ENCODE measurements at regions not wholly inside any gene's neighbourhood (a gene's known extent, or its start where the extent isn't known, plus 50 kb on each side); places are given as distances from the start of the nearest gene placed in this dataset.
"Not testable (repeated sequence)": the region's sequence is repeated elsewhere in the genome, so short reads cannot be mapped to it uniquely, and the experiment has no call there.

DNA sequence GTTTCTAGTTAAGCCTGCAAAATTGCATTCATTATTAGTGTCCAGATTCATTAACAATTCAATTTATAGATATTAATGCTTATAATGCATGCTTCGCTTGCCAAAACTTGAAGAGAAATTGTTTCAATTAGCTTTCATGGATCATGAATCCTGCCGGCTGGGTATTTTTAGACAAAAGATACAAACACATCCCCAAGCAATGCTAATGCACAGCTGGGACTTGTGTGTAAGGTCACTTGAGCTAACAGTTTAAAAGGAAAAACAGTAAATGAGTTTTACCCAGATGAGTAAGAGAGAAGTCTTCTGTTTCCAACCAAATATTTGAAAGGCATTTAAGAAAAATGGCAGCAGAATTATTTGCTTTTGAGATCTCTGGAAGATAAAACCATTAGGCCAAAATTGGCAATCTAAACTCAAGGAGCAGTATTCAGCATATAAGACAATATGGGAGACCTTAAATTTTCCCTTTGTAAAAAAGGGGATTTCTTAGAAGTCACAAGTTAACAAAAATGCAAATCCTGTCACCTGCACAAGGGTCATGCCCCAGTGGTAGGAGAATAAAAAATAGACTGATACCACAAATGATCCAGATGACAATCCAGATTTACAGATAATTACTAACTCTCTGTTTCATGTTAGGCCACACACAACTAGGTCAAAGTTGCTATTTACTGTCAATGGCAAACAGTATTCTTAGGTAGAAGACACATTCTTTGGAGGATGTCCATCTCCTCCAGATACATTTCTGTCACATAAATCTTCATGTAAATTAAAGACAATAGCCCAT is 418.4 kb upstream of the PMFBP1 start:
- DNase-seq = no peak

GRCh38 chr16:72588551-72588950 is 416.6 kb upstream of the PMFBP1 start:
- DNase-seq = no peak

DNA sequence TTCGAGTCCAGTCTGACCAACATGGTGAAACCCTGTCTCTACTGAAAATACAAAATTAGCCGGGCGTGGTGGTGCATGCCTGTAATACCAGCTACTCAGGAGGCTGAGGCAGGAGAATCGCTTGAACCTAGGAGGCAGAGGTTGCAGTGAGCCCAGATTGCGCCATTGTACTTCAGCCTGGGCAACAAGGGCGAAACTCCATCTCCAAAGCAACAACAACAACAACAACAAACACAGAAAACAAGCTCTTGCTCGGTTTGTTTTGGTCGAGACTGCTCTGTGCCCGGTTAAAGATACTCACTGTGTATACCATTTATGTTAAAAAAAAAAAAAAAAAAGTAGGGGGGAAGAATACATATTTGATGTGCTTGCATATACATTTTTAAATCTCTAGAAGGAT is 406.1 kb upstream of the PMFBP1 start:
- not testable (repeated sequence) for DNase-seq

DNA sequence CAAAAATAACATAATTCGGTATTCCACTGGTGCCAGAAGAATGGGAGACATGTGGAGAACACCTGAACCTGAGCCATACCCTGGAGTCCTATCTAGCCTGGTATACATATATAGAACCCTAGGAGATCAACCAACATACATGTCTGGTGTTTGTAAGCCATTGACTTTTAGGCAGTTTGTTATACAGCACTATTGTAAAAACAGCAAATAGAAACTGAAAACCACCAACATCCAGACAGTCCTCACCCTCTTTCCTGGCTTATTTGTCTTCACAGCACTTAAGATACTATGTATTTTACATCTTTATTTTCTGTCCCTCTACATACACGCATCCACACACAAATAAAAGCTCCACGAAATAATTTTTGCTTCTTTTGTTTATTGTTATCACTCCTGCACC is 404.2 kb upstream of the PMFBP1 start:
- no peak for DNase-seq

DNA sequence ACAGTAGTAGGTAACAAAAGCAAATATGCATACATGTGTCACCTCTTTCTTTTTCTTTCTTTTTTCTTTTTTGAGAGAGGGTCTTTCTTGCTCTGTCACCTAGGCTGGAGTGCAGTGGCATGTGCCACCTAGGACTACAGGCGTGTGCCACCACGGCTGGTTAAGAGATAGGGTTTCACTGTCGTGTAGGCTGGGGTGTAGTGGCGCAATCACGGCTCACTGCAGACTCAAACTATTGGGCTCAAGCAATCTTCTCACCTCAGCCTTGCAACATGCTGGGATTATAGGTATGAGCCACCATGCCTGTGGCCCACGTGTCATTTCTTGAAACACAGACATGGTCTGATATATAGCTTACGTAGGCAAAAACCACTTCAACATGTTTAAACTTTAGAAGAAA is 397.7 kb upstream of the PMFBP1 start:
- no peak for DNase-seq

DNA sequence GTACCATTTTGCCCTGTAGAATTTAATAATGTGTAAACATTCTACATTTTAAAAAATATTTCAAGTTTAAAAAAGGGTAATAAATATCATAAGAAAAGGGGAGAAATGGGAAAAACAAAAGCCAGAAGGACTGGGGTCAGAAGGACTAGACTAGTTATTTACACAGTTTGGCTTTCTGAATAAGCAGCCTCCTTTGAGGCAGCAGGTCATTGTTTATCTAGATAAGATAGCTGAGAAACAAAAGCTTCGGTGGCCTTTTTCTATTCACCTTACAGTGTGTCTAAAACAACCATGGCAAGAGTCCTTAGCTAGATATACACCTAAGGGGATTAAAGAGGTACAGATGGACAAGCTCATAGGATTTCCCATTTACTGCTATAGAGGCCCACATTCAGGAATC is 396.5 kb upstream of the PMFBP1 start:
- no peak for DNase-seq

DNA sequence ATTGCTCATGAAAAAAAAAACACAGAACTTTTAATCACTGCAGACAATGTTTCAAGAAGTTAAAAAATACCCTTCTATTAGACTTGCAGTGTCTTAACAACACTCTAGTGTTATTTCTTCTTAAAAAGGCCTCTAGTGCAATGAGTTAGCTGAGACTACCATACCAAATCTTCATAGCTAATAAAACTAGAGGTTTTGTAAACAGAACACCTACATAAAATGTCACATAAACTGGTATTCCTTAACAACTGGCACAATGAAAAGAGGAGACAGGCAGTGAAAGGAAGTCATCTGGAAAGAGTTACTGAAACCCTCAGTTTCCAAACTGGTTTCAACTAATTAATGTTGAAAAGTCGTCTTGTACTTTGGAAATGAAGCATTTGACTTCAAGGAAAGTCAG is 394.2 kb upstream of the PMFBP1 start:
- no peak for DNase-seq

DNA sequence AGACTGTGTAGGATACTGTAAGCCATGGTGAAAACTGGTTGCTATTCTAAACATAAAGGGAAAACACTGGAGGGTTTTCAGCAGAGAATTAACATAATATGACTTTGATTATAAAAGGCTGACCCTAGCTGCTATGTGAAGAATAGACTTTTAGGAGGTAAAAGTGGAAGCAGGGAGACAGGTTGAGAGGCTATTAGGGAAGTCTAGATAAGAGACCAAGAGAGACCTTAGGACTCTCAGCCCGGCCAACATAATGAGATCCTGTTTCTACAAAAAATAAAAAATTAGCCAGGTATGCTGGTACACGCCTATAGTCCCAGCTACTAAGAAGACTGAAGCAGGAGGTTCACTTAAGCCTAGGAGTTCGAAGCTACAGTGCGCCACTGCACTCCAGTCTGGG is 393.2 kb upstream of the PMFBP1 start:
- no peak for DNase-seq

GRCh38 chr16:72560617-72561016 is 388.7 kb upstream of the PMFBP1 start:
- DNase-seq = no peak

DNA sequence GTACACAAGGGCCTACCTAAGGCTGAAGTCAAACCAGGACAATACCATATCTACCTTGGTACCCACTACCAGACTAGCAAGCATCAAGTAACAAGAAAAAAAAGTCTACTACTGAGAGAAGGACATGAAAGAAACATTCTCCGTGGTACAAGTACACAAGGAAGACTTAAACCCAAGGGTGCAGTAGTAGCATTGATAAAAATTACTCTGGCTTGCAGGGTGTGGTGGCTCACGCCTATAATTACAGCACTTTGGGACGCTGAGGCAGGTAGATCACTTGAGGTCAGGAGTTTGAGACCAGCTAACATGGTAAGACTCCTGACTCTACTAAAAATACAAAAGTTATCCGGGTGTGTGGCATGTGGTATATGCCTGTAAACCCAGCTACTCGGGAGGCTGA is 386.5 kb upstream of the PMFBP1 start:
- DNase-seq = no peak

DNA sequence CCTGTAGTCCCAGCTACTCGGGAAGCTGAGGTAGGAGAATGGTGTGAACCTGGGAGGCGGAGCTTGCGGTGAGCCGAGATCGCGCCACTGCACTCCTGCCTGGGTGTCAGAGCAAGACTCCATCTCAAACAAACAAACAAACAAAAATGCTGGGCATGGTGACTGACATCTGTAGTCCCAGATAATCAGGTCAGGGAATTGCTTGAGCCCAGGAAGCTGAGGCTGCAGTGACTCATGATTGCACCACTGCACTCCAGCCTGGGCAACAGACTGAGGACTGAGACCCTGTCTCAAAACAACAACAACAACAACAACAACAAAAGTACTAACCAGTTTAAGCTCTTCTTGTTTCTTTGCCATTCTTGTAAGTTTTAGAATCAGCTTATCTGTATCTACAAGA is 383.0 kb upstream of the PMFBP1 start:
- DNase-seq = no peak

DNA sequence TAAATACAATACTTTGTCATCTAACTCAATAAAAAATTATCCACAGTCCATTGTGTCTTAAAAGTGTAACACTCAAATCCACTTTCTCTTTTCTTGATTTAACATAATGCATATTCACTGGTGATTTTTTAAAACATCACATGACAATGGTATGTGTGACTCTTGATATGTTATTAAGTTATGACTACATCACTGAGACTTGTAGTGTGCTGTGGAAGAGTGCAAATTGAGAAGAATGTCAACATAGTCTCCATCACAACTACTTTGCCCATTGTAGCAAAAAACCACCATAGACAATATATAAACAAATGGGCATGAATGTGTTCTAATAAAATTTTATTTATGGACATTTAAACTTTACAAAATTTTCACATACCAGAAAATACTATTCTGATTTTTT is 380.7 kb upstream of the PMFBP1 start:
- DNase-seq = no peak

GRCh38 chr16:72551649-72552048 is 379.7 kb upstream of the PMFBP1 start:
- DNase-seq = no peak

- no peak for DNase-seq
These were observed 377.9 kb upstream of the PMFBP1 start for GRCh38 chr16:72549878-72550277.

DNA sequence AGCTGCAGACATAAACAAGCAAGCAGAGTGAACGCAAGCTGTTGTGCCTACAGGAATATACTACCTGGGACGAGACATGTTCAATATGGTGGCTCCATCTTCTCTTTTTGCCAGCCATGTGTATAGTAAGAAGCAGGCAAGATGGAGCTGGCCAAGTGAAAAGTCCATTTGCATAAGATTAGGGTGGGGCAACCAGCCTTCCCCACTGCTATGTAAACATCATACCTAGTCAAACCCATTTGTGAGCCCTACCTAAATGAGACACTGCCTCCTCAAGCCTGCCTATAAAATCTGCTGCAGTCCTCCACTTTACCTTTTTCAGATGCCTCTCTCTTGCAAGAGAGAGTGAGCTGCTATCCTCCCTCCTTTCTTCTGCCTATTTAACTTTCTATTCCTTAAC is 370.1 kb upstream of the PMFBP1 start:
- DNase-seq = no peak

GRCh38 chr16:72537664-72538063 is 365.7 kb upstream of the PMFBP1 start:
- no peak for DNase-seq

DNA sequence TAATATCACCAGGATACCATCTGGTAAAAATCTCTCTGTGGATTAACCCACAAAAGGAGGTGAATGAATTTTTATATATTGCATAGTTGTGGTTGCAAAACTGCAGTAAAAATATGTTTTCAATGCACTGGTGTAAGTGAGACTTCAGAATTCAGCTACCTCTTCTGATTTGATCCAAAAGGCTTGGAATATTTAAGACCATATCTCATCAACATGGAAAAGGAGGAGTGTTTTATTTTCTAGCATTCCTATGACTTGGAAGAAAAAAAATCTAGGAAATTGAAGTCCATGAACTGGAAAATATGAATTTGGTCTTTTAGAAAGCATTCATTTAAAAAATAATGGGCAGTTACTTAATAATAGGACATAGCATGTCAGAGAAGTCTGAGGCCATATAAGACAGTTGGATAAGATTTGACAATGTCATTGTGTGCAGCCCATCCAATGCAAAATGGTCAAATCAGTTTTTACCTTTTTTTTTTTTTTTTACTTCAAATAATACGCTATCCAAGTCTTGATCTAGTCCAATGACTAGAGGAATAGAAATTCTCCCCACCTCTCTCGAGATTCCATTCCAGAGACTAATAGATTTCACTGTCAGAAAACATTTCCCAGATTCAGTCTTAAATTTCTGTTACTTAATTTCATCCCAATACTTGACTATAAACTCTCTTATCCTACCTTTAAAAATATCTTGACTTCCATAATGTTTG is 364.9 kb upstream of the PMFBP1 start:
- no peak for DNase-seq

DNA sequence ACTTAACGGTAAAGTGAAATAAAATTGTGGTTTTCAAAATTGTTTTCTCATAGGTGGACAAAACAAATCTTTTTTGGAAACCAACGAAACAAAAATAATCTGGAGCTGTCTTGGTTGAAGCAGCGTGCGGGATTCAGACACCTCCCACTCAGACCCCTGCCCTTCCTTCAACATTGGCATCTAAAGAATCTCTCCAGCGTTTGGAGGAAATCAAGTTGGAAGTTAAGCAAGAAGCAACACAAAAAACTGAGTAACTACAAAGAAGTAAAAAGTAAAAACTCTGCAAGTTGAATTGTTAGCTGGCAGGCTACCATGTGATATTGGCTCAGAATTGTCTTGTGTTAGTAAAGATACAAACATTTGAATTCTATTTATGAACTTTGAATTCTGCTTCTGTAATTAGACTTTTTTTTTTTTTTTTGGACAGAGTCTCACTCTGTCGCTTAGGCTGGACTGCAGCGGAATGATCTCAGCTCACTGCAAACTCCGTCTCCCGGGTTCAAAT is 361.0 kb upstream of the PMFBP1 start:
- DNase-seq = no peak

DNA sequence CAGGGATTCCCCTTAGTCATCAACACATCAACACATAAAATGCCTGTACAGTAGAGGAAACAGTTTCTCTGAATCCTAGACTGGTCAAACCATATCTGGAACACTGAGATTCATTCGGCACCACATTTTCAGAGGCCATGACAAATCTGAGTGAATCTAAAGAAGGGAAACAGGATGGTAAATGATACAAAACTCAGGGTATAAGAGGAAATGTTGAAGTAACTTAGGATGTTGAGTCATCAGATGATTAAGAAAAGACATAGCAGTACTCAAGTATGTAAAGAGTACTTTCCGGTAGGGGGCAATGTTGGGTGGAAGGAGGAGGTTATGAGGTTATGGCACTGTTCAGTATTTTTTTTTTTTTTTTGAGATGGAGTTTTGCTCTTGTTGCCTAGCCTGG is 358.5 kb upstream of the PMFBP1 start:
- DNase-seq = no peak

GRCh38 chr16:72523087-72523486 is 351.1 kb upstream of the PMFBP1 start:
- no peak for DNase-seq

GRCh38 chr16:72517154-72517553 is 345.2 kb upstream of the PMFBP1 start:
- DNase-seq = no peak

DNA sequence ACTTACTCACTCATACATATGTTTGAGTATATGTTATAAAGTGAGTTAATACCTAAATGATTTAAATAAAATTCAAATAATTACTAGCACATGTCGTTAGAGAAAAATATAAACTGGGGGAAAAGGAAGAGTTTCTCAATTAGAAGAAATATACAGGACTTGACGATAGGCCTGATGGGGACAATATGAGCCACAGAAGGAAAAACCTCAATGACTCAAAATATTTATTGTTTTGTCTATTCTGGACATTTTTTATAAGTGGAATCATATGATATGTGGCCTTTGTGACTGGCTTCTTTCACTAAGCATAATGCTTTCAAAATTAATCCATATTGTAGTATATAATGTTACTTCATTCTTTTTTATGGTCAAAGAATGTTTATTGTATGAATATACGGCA is 339.2 kb upstream of the PMFBP1 start:
- no peak for DNase-seq

DNA sequence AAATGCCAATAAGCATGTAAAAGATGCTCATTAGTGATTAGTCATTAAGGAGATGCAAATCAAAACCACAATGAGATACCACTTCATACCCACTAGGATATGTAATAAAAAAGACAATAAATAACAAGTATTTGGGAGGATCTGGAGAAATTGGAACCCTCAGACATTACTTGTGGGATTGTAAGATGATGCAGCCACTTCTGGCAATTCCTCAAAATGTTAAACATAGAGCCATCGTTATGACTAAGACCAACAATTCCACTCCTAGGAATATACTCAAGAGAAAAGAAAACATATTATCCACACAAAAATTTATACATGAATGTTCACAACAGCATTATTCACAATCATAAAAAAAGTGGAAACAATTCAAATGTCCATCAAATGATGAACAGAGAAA is 336.2 kb upstream of the PMFBP1 start:
- no peak for DNase-seq

DNA sequence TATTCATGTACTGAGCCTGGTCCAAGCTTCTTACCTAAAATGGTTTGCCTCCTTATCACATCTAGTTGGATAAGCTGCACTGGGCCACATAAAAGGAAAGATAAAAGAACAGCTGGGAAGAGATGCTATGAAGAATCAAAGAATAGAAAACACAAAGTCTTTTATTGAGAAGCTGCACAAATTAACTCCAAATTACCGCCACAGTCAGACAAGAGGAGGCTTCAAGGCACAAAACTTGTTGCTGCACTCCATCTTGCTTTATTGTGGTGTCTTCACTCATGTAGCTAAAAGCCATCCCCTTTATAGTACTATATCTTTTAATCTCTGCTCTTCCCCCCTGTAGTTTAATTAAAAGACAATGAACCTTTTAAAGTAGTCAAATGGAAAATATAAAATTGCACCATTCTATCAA is 330.6 kb upstream of the PMFBP1 start:
- no peak for DNase-seq
